Vagina (tissue), 2 donors: ENCODE measurements at regions not wholly inside any gene's neighbourhood (a gene's known extent, or its start where the extent isn't known, plus 50 kb on each side); places are given as distances from the start of the nearest gene placed in this dataset.

Experiments used
- POLR2A ChIP-seq, 2 donors: fragments of 450-650 bp; IDR thresholded peaks; one replicate each; pipeline ENCODE4 v1.6.1; 2017; ENCODE audit warnings: antibody characterized with exemption in 2 of 2, mild to moderate bottlenecking in 2 of 2, moderate library complexity in 2 of 2
- POLR2AphosphoS5 ChIP-seq, 2 donors: sonication (generic); formaldehyde crosslinking; IDR thresholded peaks; one replicate each; pipeline ENCODE4 v1.9.0; 2017; ENCODE audit warnings: antibody characterized with exemption in 2 of 2, mild to moderate bottlenecking in 2 of 2, low read depth in 1 of 2; ENCODE audit not compliant: insufficient read depth in 1 of 2
- TF ChIP-seq, protein P1 (sequence below), 3 experiments: fragments of 450-650 bp in 2 of 3; fragments of 200-600 bp in 1 of 3; sonication (generic) in 1 of 3; IDR thresholded peaks; one replicate each; pipeline ENCODE4 v1.5.1; 2017 to 2019; ENCODE audit warnings: antibody characterized with exemption in 3 of 3, mild to moderate bottlenecking in 2 of 3, moderate library complexity in 2 of 3

DNA sequence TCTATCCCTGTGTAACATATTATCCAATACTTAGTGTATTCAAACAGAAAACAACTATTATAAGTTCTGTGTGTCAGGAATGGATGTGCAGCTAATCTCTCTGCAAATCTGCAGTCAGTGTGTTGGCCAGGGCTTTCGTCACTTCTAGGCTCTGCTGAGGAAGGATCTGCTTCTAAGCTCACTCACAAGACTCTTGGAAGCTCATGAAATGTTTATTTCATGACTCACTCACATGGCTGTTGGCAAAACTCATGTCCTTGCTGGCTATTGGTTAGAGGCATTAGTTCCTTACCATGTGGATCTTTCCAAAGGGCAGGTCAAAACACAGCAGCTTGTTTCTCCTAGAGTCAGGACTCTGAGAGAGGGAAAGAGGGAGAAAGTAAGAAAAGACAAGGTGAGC lies 367.4 kb upstream of the SMARCA2 start:
- TF ChIP-seq, protein P1, sequence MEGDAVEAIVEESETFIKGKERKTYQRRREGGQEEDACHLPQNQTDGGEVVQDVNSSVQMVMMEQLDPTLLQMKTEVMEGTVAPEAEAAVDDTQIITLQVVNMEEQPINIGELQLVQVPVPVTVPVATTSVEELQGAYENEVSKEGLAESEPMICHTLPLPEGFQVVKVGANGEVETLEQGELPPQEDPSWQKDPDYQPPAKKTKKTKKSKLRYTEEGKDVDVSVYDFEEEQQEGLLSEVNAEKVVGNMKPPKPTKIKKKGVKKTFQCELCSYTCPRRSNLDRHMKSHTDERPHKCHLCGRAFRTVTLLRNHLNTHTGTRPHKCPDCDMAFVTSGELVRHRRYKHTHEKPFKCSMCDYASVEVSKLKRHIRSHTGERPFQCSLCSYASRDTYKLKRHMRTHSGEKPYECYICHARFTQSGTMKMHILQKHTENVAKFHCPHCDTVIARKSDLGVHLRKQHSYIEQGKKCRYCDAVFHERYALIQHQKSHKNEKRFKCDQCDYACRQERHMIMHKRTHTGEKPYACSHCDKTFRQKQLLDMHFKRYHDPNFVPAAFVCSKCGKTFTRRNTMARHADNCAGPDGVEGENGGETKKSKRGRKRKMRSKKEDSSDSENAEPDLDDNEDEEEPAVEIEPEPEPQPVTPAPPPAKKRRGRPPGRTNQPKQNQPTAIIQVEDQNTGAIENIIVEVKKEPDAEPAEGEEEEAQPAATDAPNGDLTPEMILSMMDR (IDR thresholded peaks at IDR 0.05): no peak
- no peak for TF ChIP-seq POLR2A (IDR thresholded peaks at IDR 0.05)
- TF ChIP-seq POLR2AphosphoS5 (IDR thresholded peaks at IDR 0.05; ENCODE audit: insufficient read depth in 1 of 2, low read depth in 1 of 2): no peak
